Left lung (tissue), 4 donors: ENCODE measurements at regions not wholly inside any gene's neighbourhood (a gene's known extent, or its start where the extent isn't known, plus 50 kb on each side); places are given as distances from the start of the nearest gene placed in this dataset.

Experiments
- ATAC-seq: fragments of 200-7000 bp; cut with Tn5 transposase; one replicate; pipeline ENCODE4 v1.9.1; 2020; ENCODE audit warnings: moderate library complexity
- DNase-seq, 4 donors: peaks; one replicate each; pipeline ENCODE4 v3.0.0-alpha.2; 2013 to 2020
- H3K27ac ChIP-seq, 2 donors: fragments of 200-600 bp; sonication (generic) in 1 of 2; one replicate each; pipeline versions ENCODE4 v1.5.0 to v1.8.0; 2020 to 2021
- H3K27me3 ChIP-seq, 2 donors: fragments of 200-600 bp; sonication (generic) in 1 of 2; one replicate each; pipeline versions ENCODE4 v1.5.0 to v1.8.0; 2020 to 2021
- H3K36me3 ChIP-seq, 2 donors: fragments of 200-600 bp; sonication (generic) in 1 of 2; one replicate each; pipeline versions ENCODE4 v1.5.0 to v1.8.0; 2020 to 2021
- H3K4me1 ChIP-seq, 2 donors: fragments of 200-600 bp; one replicate each; pipeline ENCODE4 v1.8.0; 2021
- H3K4me3 ChIP-seq, 2 donors: fragments of 200-600 bp; sonication (generic) in 1 of 2; one replicate each; pipeline versions ENCODE4 v1.5.0 to v1.8.0; 2020 to 2021; ENCODE audit warnings: mild to moderate bottlenecking in 1 of 2
- H3K9me3 ChIP-seq, 2 donors: fragments of 200-600 bp; sonication (generic) in 1 of 2; one replicate each; pipeline versions ENCODE4 v1.5.0 to v1.8.0; 2020 to 2021
- intact Hi-C, 2 donors: fragments of 100-400 bp; cut with DNase I; formaldehyde crosslinking; loops; one replicate each; pipeline versions ENCODE4 v1.11.2 to v1.14.2; 2022
- TF ChIP-seq, protein P1 (sequence below), 2 donors: fragments of 200-600 bp; sonication (generic) in 1 of 2; IDR thresholded peaks; one replicate each; pipeline versions ENCODE4 v1.5.0 to v1.8.0; 2021; ENCODE audit warnings: antibody characterized with exemption in 2 of 2
- donor health status: DM: no; HTN: yes; CAD: no.
- donor health status: DM: no; HTN: no; CAD: no.

DNA sequence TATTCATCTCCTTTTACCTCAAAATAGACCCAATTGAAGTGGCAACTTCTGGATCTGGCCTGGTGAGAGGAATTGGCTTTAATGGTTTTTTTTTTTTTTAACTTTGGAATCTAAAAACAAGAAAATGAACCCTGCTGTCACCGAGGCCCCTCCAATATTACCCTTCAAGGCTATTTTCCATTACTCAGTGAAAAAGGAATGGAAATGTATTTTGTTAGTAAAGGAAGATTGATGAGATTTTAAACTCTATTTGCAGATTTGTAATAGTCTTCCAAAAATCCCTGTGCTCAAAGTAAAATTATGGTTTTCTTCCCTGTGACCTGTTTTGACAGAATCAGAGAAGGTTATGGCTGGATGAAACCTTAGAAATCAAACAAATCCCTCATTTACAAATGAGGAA, 102.9 kb downstream of the TMEM170B start:
- Histone ChIP-seq H3K9me3 (no peaks in the 10 kb centered on the region), H3K36me3 (no peaks in the 10 kb centered on the region), H3K27me3 (no peaks in the 10 kb centered on the region), H3K27ac (no peak overlapping the region), H3K4me3 (no peak overlapping the region), H3K4me1 (no peaks in the 10 kb centered on the region)
- ATAC-seq (no peak), DNase-seq (no peak)
- intact Hi-C loops: no loop called here
- TF ChIP-seq, protein P1, sequence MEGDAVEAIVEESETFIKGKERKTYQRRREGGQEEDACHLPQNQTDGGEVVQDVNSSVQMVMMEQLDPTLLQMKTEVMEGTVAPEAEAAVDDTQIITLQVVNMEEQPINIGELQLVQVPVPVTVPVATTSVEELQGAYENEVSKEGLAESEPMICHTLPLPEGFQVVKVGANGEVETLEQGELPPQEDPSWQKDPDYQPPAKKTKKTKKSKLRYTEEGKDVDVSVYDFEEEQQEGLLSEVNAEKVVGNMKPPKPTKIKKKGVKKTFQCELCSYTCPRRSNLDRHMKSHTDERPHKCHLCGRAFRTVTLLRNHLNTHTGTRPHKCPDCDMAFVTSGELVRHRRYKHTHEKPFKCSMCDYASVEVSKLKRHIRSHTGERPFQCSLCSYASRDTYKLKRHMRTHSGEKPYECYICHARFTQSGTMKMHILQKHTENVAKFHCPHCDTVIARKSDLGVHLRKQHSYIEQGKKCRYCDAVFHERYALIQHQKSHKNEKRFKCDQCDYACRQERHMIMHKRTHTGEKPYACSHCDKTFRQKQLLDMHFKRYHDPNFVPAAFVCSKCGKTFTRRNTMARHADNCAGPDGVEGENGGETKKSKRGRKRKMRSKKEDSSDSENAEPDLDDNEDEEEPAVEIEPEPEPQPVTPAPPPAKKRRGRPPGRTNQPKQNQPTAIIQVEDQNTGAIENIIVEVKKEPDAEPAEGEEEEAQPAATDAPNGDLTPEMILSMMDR (IDR thresholded peaks at IDR 0.05): no peak

DNA sequence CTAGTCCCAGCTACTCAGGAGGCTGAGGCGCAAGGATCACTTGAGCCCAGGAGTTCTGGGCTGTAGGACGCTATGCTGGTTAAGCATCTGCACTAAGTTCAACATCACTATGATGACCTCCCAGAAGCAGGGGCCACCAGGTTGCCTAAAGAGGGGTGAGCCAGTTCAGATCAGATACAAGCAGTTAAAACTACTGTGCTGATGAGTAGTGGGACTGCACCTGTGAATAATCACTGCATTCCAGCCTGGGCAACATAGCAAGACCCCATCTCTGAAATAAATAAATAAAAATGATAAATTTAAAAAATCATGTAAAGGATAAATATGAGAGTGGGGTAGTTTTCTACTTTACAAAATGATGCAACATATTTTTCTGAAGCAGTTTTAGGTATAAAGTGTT, 106.5 kb downstream of the TMEM170B start:
- H3K27ac ChIP-seq: no peak overlapping the region
- intact Hi-C loops: no loop called here
- TF ChIP-seq, protein P1 (IDR thresholded peaks at IDR 0.05): no peak
- no peaks in the 10 kb centered on the region for H3K4me1 ChIP-seq
- H3K27me3 ChIP-seq: no peaks in the 10 kb centered on the region
- DNase-seq (no peak), ATAC-seq (no peak)
- H3K36me3 ChIP-seq: no peaks in the 10 kb centered on the region
- H3K9me3 ChIP-seq: no peaks in the 10 kb centered on the region
- H3K4me3 ChIP-seq: no peak overlapping the region

GRCh38 chr6:11644601-11645000, 107.1 kb downstream of the TMEM170B start:
- intact Hi-C loops: no loop called here
- H3K4me3 ChIP-seq: no peak overlapping the region
- H3K9me3 ChIP-seq: no peaks in the 10 kb centered on the region
- H3K4me1 ChIP-seq: no peaks in the 10 kb centered on the region
- H3K27ac ChIP-seq: no peak overlapping the region
- TF ChIP-seq, protein P1 (IDR thresholded peaks at IDR 0.05): no peak
- no peaks in the 10 kb centered on the region for H3K36me3 ChIP-seq
- no peaks in the 10 kb centered on the region for H3K27me3 ChIP-seq
- no peak for ATAC-seq
- no peak for DNase-seq

- Histone ChIP-seq H3K27ac (no peak overlapping the region), H3K36me3 (no peaks in the 10 kb centered on the region), H3K9me3 (no peaks in the 10 kb centered on the region), H3K4me1 (peaks cover 0 to 2% of the 10 kb centered on the region in 2 donors), H3K4me3 (no peak overlapping the region), H3K27me3 (no peaks in the 10 kb centered on the region)
- intact Hi-C loops: no loop called here
- no peak for DNase-seq
- TF ChIP-seq, protein P1 (IDR thresholded peaks at IDR 0.05): no peak
- ATAC-seq: no peak
Measured at GRCh38 chr6:11645016-11645415, 107.5 kb downstream of the TMEM170B start.

DNA sequence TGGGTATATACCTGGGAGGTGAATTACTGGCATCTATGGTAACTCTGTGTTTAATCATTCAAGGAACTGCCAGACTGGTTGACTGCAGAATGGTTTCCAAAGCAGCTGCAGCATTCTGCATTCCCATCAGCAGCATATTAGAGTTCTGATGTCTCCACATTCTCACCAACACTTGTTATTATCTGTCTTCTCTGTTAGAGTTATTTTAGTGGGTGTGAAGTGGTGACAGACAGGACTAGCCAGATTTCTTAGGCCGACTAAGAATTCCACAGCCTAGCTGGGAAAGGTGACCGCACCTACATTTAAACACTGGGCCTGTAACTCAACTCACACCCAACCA, 110.9 kb downstream of the TMEM170B start:
- H3K36me3 ChIP-seq: no peaks in the 10 kb centered on the region
- TF ChIP-seq, protein P1 (IDR thresholded peaks at IDR 0.05): no peak
- H3K27ac ChIP-seq: no peak overlapping the region
- H3K9me3 ChIP-seq: no peaks in the 10 kb centered on the region
- H3K27me3 ChIP-seq: no peaks in the 10 kb centered on the region
- DNase-seq (no peak), ATAC-seq (no peak)
- H3K4me1 ChIP-seq: peaks cover 0 to 10% of the 10 kb centered on the region in 2 donors
- intact Hi-C loops: no loop called here
- no peak overlapping the region for H3K4me3 ChIP-seq
